ENCODE measurements at regions not wholly inside any gene's neighbourhood (a gene's known extent, or its start where the extent isn't known, plus 50 kb on each side); places are given as distances from the start of the nearest gene placed in this dataset.

- DNase-seq (ENCODE audit: low read depth in 2 of 2): no peak
These were observed 68.8 kb upstream of the IYD start for GRCh38 chr6:150299873-150300485.

GRCh38 chr6:150301846-150302519, 66.8 kb upstream of the IYD start:
- DNase-seq (ENCODE audit: low read depth in 2 of 2): no peak

DNA sequence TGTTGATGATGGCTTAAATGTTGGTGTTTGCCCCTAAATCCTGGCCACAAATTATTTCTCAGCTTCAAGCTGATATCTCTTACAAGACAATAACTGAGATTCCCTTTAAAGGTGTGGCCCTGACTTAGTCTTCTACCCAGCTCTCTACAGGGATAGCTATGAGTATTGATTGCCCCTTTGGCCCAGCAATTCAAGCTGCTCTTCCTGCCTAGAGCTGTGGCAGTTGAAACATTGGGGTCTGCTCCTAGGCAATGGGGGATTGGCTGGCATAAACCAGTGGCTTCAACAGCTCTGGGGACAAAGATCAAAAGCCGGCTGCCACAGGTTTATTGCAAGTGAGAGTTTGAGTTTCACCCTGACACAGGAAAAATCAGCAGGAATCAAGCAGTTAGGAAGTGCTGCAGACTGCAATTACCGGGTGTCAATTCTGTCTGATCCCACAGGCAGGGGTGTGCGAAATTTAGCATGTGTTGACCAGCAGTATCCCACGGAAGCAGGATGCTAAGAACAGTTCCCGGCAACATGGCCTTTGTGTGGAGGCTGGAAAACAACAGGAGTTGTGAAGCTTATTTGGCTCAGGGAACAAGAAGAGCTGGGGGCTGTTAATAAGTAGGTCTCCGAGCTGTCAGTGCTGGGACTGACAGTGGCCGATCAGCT, 66.2 kb upstream of the IYD start:
- no peak for DNase-seq (ENCODE audit: low read depth in 2 of 2)

DNA sequence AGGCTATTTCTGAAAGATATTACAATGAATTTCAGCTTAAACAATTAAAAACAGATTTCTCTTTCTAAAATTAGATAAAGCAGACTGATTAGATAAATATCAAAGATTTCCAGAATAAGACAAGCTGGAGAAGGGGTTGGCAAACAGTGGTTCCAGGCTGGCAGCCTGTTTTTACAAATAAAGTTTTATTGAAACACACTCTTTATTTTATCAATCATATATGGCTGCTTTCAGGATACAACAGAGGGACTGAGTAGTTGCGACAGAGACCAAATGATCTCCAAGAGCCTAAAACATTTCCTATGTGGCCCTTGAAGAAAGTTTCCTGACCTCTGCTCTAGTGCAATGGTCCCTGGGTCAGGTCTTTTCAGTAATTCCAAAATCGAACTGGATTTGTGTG, 65.6 kb upstream of the IYD start:
- no peak for DNase-seq (ENCODE audit: low read depth in 2 of 2)

- no peak for DNase-seq (ENCODE audit: low read depth in 2 of 2)
These were observed 64.4 kb upstream of the IYD start for GRCh38 chr6:150304429-150304828.

DNA sequence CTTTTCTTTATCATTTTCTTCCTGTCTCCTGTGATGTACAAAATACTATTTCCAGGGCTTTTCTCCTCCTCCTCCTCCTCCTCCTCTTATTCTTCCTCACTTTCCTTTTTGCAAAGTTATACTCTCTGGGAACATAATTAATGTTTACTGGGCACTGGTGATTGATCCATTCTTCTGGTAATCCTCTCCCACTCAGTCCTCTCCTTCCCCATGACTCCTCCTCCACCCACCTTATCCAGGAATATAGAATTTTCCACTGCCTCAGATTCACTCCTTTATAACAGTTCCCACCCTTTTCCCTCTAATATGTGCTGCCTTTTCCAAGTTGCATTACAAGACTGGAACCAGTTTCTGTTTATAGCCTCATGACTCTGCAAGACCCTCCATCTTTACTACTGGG, 62.5 kb upstream of the IYD start:
- DNase-seq (ENCODE audit: low read depth in 2 of 2): no peak

GRCh38 chr6:150307520-150307919, 61.3 kb upstream of the IYD start:
- no peak for DNase-seq (ENCODE audit: low read depth in 2 of 2)

GRCh38 chr6:150308812-150309645, 59.8 kb upstream of the IYD start:
- no peak for DNase-seq (ENCODE audit: low read depth in 2 of 2)

DNA sequence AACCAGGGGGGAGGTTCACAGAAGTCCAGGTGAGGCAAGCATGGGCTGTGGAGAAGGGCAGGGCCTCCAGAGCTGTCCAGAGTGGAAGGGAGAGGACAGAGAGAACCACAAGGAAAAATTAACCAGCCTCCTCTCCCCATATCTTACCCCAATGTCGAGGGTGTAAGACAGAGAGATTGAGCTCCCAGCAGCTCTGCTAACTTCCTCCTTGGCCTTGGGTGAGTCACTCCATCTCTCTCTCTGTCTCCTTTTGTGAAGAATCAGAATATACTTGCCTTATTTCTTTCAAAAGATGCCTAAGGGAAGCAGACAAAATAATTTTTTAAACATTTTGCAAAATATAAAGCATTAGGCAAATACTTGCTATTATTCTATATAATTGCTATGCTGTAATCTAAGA, 58.3 kb upstream of the IYD start:
- DNase-seq (ENCODE audit: low read depth in 2 of 2): no peak

DNA sequence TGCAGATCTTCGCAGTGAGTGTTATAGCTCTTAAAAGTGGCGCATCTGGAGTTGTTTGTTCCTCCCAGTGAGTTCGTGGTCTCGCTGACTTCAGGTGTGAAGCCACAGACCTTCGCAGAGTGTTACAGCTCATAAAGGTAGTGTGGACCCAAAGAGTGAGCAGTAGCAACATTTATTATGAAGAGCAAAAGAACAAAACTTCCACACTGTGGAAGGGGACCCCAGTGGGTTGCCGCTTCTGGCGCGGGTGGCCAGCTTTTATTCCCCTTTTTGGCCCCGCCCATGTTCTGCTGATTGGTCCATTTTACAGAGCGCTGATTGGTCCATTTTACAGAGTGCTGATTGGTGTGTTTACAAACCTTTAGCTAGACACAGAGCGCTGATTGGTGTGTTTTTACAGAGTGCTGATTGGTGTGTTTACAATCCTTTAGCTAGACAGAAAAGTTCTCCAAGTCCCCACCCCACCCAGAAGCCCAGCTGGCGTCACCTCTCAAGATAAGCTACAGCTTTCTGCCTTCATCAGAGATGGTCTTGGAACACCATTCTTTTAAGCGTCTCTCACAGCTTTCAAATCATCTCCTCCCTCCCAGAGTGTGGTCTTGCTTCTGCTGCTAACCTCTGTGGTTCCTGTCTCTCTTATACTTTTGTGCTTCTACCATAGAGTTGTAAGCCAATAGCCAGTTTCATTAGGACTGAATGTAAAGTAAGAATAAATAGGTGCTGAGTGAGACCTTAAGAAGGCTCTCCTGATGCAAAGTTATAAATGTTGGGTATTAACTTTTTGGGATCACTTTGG, 57.5 kb upstream of the IYD start:
- DNase-seq (ENCODE audit: low read depth in 2 of 2): peak in 1 of 2 donors; percentile 13

DNA sequence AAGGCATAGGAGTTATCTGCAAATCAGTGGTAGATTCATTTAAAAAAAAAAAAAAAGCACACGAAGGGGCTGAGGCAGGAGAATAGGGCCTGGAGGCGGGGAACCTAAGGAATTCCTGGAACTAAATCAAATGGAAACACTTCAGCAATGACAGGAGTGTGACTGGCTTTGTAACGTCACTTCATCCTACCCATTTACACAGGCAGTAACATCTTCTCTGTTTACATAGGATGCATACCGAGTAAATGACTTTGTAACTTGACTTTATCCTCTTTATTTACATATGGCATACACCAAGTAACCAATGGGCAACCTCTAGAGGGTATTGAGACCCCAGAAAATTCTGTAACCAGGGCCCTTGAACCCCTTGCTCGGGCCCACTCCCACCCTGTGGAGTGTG, 56.4 kb upstream of the IYD start:
- DNase-seq (ENCODE audit: low read depth in 2 of 2): no peak

DNA sequence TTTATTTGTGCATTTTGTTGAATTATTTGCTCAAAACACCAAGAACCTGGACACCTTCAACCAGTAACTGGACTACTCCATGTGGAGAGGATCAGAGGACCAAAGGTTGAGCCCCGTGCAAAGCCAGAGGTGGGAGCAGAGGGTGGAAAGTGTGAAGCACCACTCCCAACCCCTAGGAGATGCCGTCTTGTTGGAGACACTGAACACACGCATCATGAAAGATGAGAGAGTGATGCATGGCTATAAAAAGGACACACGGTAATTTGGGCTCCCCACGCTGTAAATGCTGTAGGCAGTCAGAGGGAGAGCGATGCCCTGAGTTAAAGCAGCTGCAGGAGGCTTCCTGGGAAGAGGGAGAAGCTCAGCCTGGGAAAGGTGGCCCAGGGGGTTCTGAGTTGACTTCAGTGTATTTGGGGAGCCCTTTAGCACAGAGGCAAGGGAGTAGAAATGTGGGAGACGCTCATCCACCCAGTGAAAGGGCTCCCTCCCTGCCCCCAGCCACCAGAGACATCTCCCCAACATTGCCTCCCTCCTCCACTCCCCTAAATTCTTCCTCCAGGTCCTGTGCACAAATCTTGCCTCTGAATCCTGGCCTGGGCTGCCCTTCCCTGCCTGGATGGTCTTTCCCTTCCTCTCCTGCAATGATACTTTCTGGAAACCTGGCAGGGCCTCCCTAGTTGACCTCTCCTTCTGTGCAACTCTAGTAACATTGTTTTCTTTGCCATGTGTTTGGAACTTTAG, 55.8 kb upstream of the IYD start:
- no peak for DNase-seq (ENCODE audit: low read depth in 2 of 2)

- DNase-seq (ENCODE audit: low read depth in 2 of 2): no peak
These were observed 55.0 kb upstream of the IYD start for GRCh38 chr6:150313781-150314180.

DNA sequence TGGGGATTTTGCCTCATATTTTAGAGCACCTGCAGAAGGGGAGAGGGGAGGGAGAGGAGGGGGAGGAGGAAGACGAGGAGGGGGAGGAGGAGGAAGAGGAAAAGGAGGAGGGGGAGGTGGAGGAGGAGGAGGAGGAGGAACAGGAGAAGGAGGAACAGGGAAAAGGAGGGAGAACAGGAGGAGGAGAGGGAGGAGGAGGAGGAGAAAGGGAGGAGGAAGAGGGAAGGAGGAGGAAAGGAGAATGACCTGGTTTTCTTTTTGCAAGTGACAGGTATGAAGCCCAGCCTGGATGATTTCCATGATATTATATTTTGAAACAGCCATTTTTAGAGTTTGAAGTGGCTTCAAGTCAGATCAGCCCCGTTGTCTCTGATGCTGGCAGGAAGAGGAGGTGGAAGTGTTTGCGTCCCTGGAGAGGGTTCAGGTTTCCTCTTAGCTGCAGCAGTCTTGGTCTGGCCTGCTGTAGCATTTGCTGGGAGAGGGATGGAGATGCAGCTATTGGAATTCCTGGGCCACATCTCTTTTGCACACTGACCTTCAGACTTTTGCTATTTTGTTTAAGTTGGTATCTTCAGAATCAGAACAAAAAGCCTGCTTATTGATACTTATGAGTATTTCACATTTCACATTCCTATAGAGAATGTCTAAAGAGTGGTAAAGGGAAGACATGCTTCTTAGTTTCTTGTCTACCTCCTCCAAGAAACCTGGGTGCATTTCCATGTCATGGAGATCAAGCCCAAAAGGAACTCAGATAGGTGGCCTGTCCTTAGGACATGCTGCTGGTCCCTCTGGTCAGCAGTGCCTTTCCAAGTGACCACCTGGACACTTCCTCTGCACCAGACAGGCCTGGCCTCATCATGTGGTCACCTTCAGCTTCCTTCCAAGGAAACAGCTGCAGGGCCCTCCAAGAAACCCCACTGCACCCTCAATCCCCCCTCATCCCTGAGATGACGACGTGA, 54.3 kb upstream of the IYD start:
- DNase-seq (ENCODE audit: low read depth in 2 of 2): no peak

DNA sequence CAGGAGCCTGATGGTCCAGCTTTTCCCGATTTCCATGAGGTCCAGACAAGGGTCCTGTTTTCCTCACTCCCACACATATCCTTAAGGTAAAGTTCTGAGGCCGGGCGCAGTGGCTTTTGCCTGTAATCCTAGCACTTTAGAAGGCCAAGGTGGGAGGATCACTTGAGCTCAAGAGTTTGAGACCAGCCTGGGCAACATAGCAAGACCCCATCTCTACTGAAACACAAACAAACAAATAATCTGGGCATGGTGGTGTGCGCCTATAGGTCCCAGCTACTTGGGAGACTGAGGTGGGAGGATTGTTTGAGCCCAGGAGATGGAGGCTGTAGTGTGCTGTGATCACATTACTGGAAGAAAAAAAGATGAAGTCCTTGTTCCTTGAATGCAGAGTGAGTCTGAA, 53.2 kb upstream of the IYD start:
- no peak for DNase-seq (ENCODE audit: low read depth in 2 of 2)

DNA sequence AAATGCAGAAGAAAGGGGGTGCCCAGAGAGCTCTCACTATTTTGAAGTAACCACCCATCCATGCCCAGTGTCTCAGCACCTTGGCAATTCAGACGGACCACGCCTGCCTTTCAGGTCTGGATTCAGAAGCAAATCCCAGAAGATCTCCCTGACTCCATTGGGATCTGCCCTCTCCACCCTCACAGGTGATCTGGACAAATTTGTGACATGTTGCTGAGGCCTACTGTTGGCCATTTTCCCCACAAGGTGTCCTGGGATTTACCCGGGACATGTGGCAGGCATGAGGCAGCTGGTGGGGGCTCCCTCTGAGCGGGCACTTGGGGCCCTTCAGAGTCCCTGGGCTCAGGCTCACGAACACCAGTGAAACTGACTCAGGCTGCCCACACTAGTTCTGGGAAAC, 51.9 kb upstream of the IYD start:
- DNase-seq (ENCODE audit: low read depth in 2 of 2): no peak

All from stimulated activated CD8-positive, alpha-beta memory T cell treated with anti-CD3 and anti-CD28 coated beads, Interleukin-15, amount 100 ng/mL, for 48 hours (primary cell).